OCI-LY7 (cell line): ENCODE measurements at regions not wholly inside any gene's neighbourhood (a gene's known extent, or its start where the extent isn't known, plus 50 kb on each side); places are given as distances from the start of the nearest gene placed in this dataset.

Experiments used
- BruUV-seq: library from RNA; stranded (reverse); fragments of 400-500 nt; replicated peaks from 2 replicates; lab custom pipeline; 2021; lab: Mats Ljungman, UMichigan
- CTCF ChIA-PET: fragments of 300-600 bp; sonication (Branson Sonifier 250); formaldehyde crosslinking; loops from one replicate; lab custom pipeline; 2022; ENCODE audit warnings: antibody characterized with exemption; ENCODE audit not compliant: unreplicated experiment; lab: Charles Lee
- POLR2A ChIA-PET: fragments of 300-600 bp; sonication (Branson Sonifier 250); formaldehyde crosslinking; loops from one replicate; lab custom pipeline; 2022; ENCODE audit warnings: antibody characterized with exemption; lab: Charles Lee
- DNase-seq: peaks from one replicate; pipeline ENCODE4 v3.0.0-alpha.2; 2015; ENCODE audit warnings: low spot score
- H2AFZ ChIP-seq: fragments of 200-600 bp; sonication (generic), shearing (Covaris generic); 2 replicates; pipeline ENCODE4 v1.6.1; 2014; ENCODE audit warnings: mild to moderate bottlenecking, antibody characterized with exemption, low read length, moderate library complexity
- H3K27ac ChIP-seq: fragments of 200-600 bp; sonication (generic); 2 replicates; pipeline ENCODE4 v1.5.1; 2014; ENCODE audit warnings: mixed run types, low read depth, mild to moderate bottlenecking, moderate library complexity, low read length, inconsistent platforms; ENCODE audit not compliant: poor library complexity, severe bottlenecking
- H3K36me3 ChIP-seq: fragments of 200-600 bp; sonication (generic); 2 replicates; pipeline ENCODE4 v1.6.1; 2014; ENCODE audit warnings: mild to moderate bottlenecking, antibody characterized with exemption, low read length, moderate library complexity, mixed read lengths; ENCODE audit not compliant: insufficient read depth
- H3K4me1 ChIP-seq: fragments of 200-600 bp; sonication (generic); 2 replicates; pipeline ENCODE4 v1.5.1; 2014; ENCODE audit warnings: mild to moderate bottlenecking, low read length; ENCODE audit not compliant: insufficient read depth, poor library complexity, severe bottlenecking
- H3K4me2 ChIP-seq: fragments of 200-600 bp; sonication (generic); 2 replicates; pipeline ENCODE4 v1.6.1; 2014; ENCODE audit warnings: mild to moderate bottlenecking, low read length
- H3K4me3 ChIP-seq: fragments of 200-600 bp; sonication (generic); 2 replicates; pipeline ENCODE4 v1.5.1; 2014; ENCODE audit warnings: mild to moderate bottlenecking, low read depth, low read length; ENCODE audit not compliant: poor library complexity, severe bottlenecking
- H3K79me2 ChIP-seq: fragments of 200-600 bp; sonication (generic); 2 replicates; pipeline ENCODE4 v1.6.1; 2016; ENCODE audit warnings: low read depth, mild to moderate bottlenecking, low read length, moderate library complexity, mixed read lengths; ENCODE audit not compliant: insufficient read depth
- H3K9me2 ChIP-seq: fragments of 200-600 bp; sonication (generic); 2 replicates; pipeline ENCODE4 v1.6.1; 2016; ENCODE audit warnings: mild to moderate bottlenecking, low read length, mixed read lengths; ENCODE audit not compliant: insufficient read depth
- H3K9me3 ChIP-seq: fragments of 200-600 bp; sonication (generic); 2 replicates; pipeline ENCODE4 v1.6.1; 2014; ENCODE audit warnings: mild to moderate bottlenecking, mixed run types, low read length, mixed read lengths
- H4K20me1 ChIP-seq: fragments of 200-600 bp; sonication (generic); 2 replicates; pipeline ENCODE4 v1.6.1; 2014; ENCODE audit warnings: mild to moderate bottlenecking, antibody characterized with exemption, low read length, moderate library complexity, mixed read lengths; ENCODE audit not compliant: insufficient read depth
- EZH2phosphoT487 ChIP-seq: fragments of 200-600 bp; sonication (generic); IDR thresholded peaks from 2 replicates; pipeline ENCODE4 v1.6.1; 2018; ENCODE audit warnings: low read depth, borderline replicate concordance, mild to moderate bottlenecking, mixed run types, antibody characterized with exemption, low read length, moderate library complexity, mixed read lengths
- intact Hi-C: fragments of 100-400 bp; cut with micrococcal nuclease; formaldehyde crosslinking; loops from one replicate; pipeline ENCODE4 v1.10.0; 2022; ENCODE audit not compliant: unreplicated experiment
- TF ChIP-seq, protein P1 (sequence below): fragments of 200-600 bp; sonication (generic); conservative IDR thresholded peaks from 2 replicates; pipeline ENCODE4 v1.5.1; 2014; ENCODE audit warnings: mild to moderate bottlenecking, antibody characterized with exemption, low read length, moderate library complexity, mixed read lengths

- Histone ChIP-seq H3K79me2 (no peaks in the 10 kb centered on the region), H3K9me3 (no peaks in the 10 kb centered on the region), H3K4me3 (no peak overlapping the region), H3K9me2 (no peaks in the 10 kb centered on the region), H3K4me1 (no peaks in the 10 kb centered on the region), H3K27ac (no peak overlapping the region), H2AFZ (no peak overlapping the region), H4K20me1 (no peaks in the 10 kb centered on the region), H3K4me2 (no peak overlapping the region), H3K36me3 (no peaks in the 10 kb centered on the region)
- POLR2A ChIA-PET, result no interaction called here
- DNase-seq, result no peak
- no TSS peak for BruUV-seq
- intact Hi-C loops, result no loop called here
- TF ChIP-seq, protein P1, sequence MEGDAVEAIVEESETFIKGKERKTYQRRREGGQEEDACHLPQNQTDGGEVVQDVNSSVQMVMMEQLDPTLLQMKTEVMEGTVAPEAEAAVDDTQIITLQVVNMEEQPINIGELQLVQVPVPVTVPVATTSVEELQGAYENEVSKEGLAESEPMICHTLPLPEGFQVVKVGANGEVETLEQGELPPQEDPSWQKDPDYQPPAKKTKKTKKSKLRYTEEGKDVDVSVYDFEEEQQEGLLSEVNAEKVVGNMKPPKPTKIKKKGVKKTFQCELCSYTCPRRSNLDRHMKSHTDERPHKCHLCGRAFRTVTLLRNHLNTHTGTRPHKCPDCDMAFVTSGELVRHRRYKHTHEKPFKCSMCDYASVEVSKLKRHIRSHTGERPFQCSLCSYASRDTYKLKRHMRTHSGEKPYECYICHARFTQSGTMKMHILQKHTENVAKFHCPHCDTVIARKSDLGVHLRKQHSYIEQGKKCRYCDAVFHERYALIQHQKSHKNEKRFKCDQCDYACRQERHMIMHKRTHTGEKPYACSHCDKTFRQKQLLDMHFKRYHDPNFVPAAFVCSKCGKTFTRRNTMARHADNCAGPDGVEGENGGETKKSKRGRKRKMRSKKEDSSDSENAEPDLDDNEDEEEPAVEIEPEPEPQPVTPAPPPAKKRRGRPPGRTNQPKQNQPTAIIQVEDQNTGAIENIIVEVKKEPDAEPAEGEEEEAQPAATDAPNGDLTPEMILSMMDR, result no peak
- CTCF ChIA-PET, result no interaction called here
Observed at GRCh38 chr15:53911431-53911830, 66.8 kb upstream of the UNC13C start.

- intact Hi-C loops, result no loop called here
- Histone ChIP-seq H3K4me3 (no peak overlapping the region), H3K4me1 (no peaks in the 10 kb centered on the region), H3K4me2 (no peak overlapping the region), H3K36me3 (no peaks in the 10 kb centered on the region), H4K20me1 (no peaks in the 10 kb centered on the region), H3K9me3 (no peaks in the 10 kb centered on the region), H3K9me2 (no peaks in the 10 kb centered on the region), H3K27ac (no peak overlapping the region), H3K79me2 (no peaks in the 10 kb centered on the region), H2AFZ (no peak overlapping the region)
- no TSS peak for BruUV-seq
- CTCF ChIA-PET, result no interaction called here
- no peak for DNase-seq
- TF ChIP-seq EZH2phosphoT487, result no peak
- TF ChIP-seq, protein P1, result no peak
- POLR2A ChIA-PET, result no interaction called here
Observed at GRCh38 chr15:53910852-53911251, 67.4 kb upstream of the UNC13C start.

GRCh38 chr15:53910236-53910849, 67.9 kb upstream of the UNC13C start:
- Histone ChIP-seq H3K27ac (no peak overlapping the region), H4K20me1 (no peaks in the 10 kb centered on the region), H3K4me3 (no peak overlapping the region), H3K9me3 (no peaks in the 10 kb centered on the region), H3K79me2 (no peaks in the 10 kb centered on the region), H3K4me1 (no peaks in the 10 kb centered on the region), H3K4me2 (no peak overlapping the region), H3K9me2 (no peaks in the 10 kb centered on the region), H2AFZ (no peak overlapping the region), H3K36me3 (no peaks in the 10 kb centered on the region)
- intact Hi-C loops, result no loop called here
- TF ChIP-seq, protein P1, result no peak
- TF ChIP-seq EZH2phosphoT487, result no peak
- ChIA-PET POLR2A (interaction anchor here (0.7 kb wide), 1 partner anchor 1287 kb away, joined by 3 read pairs; no protein-coding TSS in a partner anchor), CTCF (no interaction called here)
- no TSS peak for BruUV-seq
- no peak for DNase-seq
